C4-2B (cell line): ENCODE measurements at regions not wholly inside any gene's neighbourhood (a gene's known extent, or its start where the extent isn't known, plus 50 kb on each side); places are given as distances from the start of the nearest gene placed in this dataset.

Experiments
- ZFX ChIP-seq: fragments of 450-650 bp; IDR thresholded peaks from 2 replicates; pipeline ENCODE4 v1.6.1; 2017
- TF ChIP-seq, protein P1 (sequence below): fragments of 450-650 bp; conservative IDR thresholded peaks from 2 replicates; pipeline ENCODE4 v1.5.1; 2017; ENCODE audit warnings: mild to moderate bottlenecking

DNA sequence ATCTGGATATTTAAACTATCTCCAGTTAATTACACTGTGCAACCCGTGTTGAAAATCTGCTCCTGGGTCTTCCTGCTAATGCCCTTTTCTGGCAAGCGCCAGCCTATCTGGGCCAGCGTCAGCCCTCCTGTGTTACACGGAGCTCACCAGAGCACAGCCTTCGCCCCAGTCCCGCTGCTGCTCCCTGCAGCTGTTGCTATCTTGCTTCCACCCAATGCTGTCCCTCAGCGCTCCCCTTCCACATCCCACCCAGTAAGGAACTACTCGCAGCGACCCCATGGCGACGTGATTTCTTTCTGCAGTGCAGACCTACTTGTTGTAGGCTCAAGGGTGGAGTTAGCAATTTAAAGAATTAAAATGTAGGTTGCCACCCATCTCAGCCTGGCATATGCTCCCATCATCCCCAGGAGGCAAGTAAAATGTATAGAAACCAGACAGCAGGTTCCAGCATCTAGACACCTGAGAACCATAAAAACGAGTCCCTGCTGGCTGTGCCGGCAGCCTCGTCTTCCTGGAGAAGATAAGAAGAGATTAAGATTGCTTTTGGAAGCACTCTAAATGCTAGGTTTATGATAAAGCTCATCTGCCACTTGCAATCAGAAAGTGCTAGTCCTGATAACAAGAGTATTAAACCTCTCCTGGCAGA is 254.3 kb upstream of the FOXQ1 start:
- TF ChIP-seq, protein P1, sequence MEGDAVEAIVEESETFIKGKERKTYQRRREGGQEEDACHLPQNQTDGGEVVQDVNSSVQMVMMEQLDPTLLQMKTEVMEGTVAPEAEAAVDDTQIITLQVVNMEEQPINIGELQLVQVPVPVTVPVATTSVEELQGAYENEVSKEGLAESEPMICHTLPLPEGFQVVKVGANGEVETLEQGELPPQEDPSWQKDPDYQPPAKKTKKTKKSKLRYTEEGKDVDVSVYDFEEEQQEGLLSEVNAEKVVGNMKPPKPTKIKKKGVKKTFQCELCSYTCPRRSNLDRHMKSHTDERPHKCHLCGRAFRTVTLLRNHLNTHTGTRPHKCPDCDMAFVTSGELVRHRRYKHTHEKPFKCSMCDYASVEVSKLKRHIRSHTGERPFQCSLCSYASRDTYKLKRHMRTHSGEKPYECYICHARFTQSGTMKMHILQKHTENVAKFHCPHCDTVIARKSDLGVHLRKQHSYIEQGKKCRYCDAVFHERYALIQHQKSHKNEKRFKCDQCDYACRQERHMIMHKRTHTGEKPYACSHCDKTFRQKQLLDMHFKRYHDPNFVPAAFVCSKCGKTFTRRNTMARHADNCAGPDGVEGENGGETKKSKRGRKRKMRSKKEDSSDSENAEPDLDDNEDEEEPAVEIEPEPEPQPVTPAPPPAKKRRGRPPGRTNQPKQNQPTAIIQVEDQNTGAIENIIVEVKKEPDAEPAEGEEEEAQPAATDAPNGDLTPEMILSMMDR, result no peak
- TF ChIP-seq ZFX, result no peak
